ENCODE measurements at regions not wholly inside any gene's neighbourhood (a gene's known extent, or its start where the extent isn't known, plus 50 kb on each side); places are given as distances from the start of the nearest gene placed in this dataset.

GRCh38 chr1:87863317-87863716 is 534.6 kb downstream of the LMO4 start:
- no peak for TF ChIP-seq CTCF (IDR thresholded peaks at IDR 0.05)
- TF ChIP-seq POLR2A (IDR thresholded peaks at IDR 0.05): no peak
